Aorta (tissue), 5 donors: ENCODE measurements at regions not wholly inside any gene's neighbourhood (a gene's known extent, or its start where the extent isn't known, plus 50 kb on each side); places are given as distances from the start of the nearest gene placed in this dataset.

Experiments
- ATAC-seq: fragments of 200-7000 bp; cut with Tn5 transposase; one replicate; pipeline ENCODE4 v1.9.1; 2022; ENCODE audit warnings: moderate library complexity; ENCODE audit not compliant: low FRiP score
- DNase-seq, 2 donors: peaks; one replicate each; pipeline ENCODE4 v3.0.0-alpha.2; 2020
- H3K27ac ChIP-seq, 2 donors: one replicate each; pipeline ENCODE4 v1.5.1; 2013; ENCODE audit warnings: low read length in 2 of 2, mild to moderate bottlenecking in 2 of 2, moderate library complexity in 2 of 2, control low read depth in 1 of 2, inconsistent platforms in 1 of 2, low read depth in 1 of 2
- H3K27me3 ChIP-seq, 2 donors: one replicate each; pipeline ENCODE4 v1.6.1; 2013; ENCODE audit warnings: control low read depth in 1 of 2, low read length in 1 of 2, mild to moderate bottlenecking in 1 of 2, moderate library complexity in 1 of 2; ENCODE audit not compliant: insufficient read depth in 2 of 2, control insufficient read depth in 1 of 2
- H3K36me3 ChIP-seq, 2 donors: one replicate each; pipeline ENCODE4 v1.6.1; 2013; ENCODE audit warnings: control low read depth in 1 of 2, low read length in 1 of 2, mild to moderate bottlenecking in 1 of 2; ENCODE audit not compliant: insufficient read depth in 2 of 2, control insufficient read depth in 1 of 2
- H3K4me1 ChIP-seq, 2 donors: one replicate each; pipeline ENCODE4 v1.6.1; 2013; ENCODE audit warnings: low read length in 2 of 2, control low read depth in 1 of 2, mild to moderate bottlenecking in 1 of 2, moderate library complexity in 1 of 2; ENCODE audit not compliant: insufficient read depth in 2 of 2, control insufficient read depth in 1 of 2
- H3K4me3 ChIP-seq, 2 donors: one replicate each; pipeline ENCODE4 v1.5.1; 2013; ENCODE audit warnings: low read length in 2 of 2, control low read depth in 1 of 2, mild to moderate bottlenecking in 1 of 2
- H3K9me3 ChIP-seq: one replicate; pipeline ENCODE4 v1.6.1; 2013; ENCODE audit warnings: mild to moderate bottlenecking, low read length; ENCODE audit not compliant: control insufficient read depth
- WGBS, 2 donors: extraction: QIAGEN DNeasy Blood & Tissue Kit; methylation state at CpG; one replicate each; pipeline ENCODE4 v1.1.7; 2013; 5-methylcytosine and 5-hydroxymethylcytosine counted together
- intact Hi-C, 2 donors: fragments of 100-400 bp; cut with DNase I; formaldehyde crosslinking; loops; one replicate each; pipeline versions ENCODE4 v1.14.2 to v1.15.0; 2022
- donor health status: healthy with polysubstance abuse.
- donor health status: Bipolar disorder and iron deficiency.
- donor health status: DM: no; HTN: no; CAD: no.
- donor health status: DM: no; HTN: no; CAD: no.
- donor health status: DM: yes; HTN: yes; CAD: no.

GRCh38 chrX:36583674-36584073 is 424.5 kb upstream of the FAM47C start:
- intact Hi-C loops: no loop called here
- H3K4me1 ChIP-seq: no peaks in the 10 kb centered on the region
- no peak for DNase-seq
- no peak for ATAC-seq
- H3K4me3 ChIP-seq: no peak overlapping the region
- H3K27me3 ChIP-seq: no peaks in the 10 kb centered on the region
- H3K9me3 ChIP-seq: no peaks in the 10 kb centered on the region
- no peak overlapping the region for H3K27ac ChIP-seq
- H3K36me3 ChIP-seq: no peaks in the 10 kb centered on the region
- WGBS, 2 donors: 75 to 93% methylated on average over 6 of the region's 6 CpGs

GRCh38 chrX:36609616-36610585 is 398.3 kb upstream of the FAM47C start:
- H3K27ac ChIP-seq: no peak overlapping the region
- DNase-seq (no peak), ATAC-seq (no peak)
- no peak overlapping the region for H3K4me3 ChIP-seq
- H3K27me3 ChIP-seq: no peaks in the 10 kb centered on the region
- no peaks in the 10 kb centered on the region for H3K4me1 ChIP-seq
- intact Hi-C loops: no loop called here
- H3K36me3 ChIP-seq: no peaks in the 10 kb centered on the region
- no peaks in the 10 kb centered on the region for H3K9me3 ChIP-seq
- WGBS, 2 donors: 47 to 48% methylated on average over 4 of the region's 4 CpGs

- Histone ChIP-seq H3K27ac (no peak overlapping the region), H3K36me3 (no peaks in the 10 kb centered on the region), H3K4me1 (no peaks in the 10 kb centered on the region), H3K4me3 (no peak overlapping the region), H3K27me3 (no peaks in the 10 kb centered on the region), H3K9me3 (no peaks in the 10 kb centered on the region)
- 50 to 74% methylated on average over 2 of the region's 2 CpGs for WGBS, 2 donors
- DNase-seq: no peak
- intact Hi-C loops: no loop called here
- no peak for ATAC-seq
Measured at GRCh38 chrX:36626898-36627297, 381.3 kb upstream of the FAM47C start.

- ATAC-seq (no peak), DNase-seq (no peak)
- Histone ChIP-seq H3K4me3 (no peak overlapping the region), H3K27me3 (no peaks in the 10 kb centered on the region), H3K4me1 (no peaks in the 10 kb centered on the region), H3K27ac (no peak overlapping the region), H3K36me3 (no peaks in the 10 kb centered on the region), H3K9me3 (no peaks in the 10 kb centered on the region)
- intact Hi-C loops: no loop called here
- WGBS, 2 donors: 71 to 87% methylated on average over 4 of the region's 4 CpGs
Measured at GRCh38 chrX:36640232-36640631, 367.9 kb upstream of the FAM47C start.

GRCh38 chrX:36642052-36642451 is 366.1 kb upstream of the FAM47C start:
- ATAC-seq (no peak), DNase-seq (no peak)
- H3K9me3 ChIP-seq: no peaks in the 10 kb centered on the region
- no peaks in the 10 kb centered on the region for H3K36me3 ChIP-seq
- H3K27me3 ChIP-seq: no peaks in the 10 kb centered on the region
- intact Hi-C loops: no loop called here
- 45 to 62% methylated on average over 3 of the region's 3 CpGs for WGBS, 2 donors
- H3K4me3 ChIP-seq: no peak overlapping the region
- no peaks in the 10 kb centered on the region for H3K4me1 ChIP-seq
- H3K27ac ChIP-seq: no peak overlapping the region

- ATAC-seq: no peak
- Histone ChIP-seq H3K27me3 (no peaks in the 10 kb centered on the region), H3K27ac (no peak overlapping the region), H3K36me3 (no peaks in the 10 kb centered on the region), H3K9me3 (no peaks in the 10 kb centered on the region), H3K4me3 (no peak overlapping the region), H3K4me1 (no peaks in the 10 kb centered on the region)
- intact Hi-C loops: no loop called here
- 67 to 80% methylated on average over 3 of the region's 3 CpGs for WGBS, 2 donors
- DNase-seq: no peak
Measured at GRCh38 chrX:36650622-36651021, 357.5 kb upstream of the FAM47C start.

- H3K4me3 ChIP-seq: no peak overlapping the region
- no peak overlapping the region for H3K27ac ChIP-seq
- H3K9me3 ChIP-seq: no peaks in the 10 kb centered on the region
- DNase-seq (no peak), ATAC-seq (no peak)
- intact Hi-C loops: no loop called here
- H3K36me3 ChIP-seq: no peaks in the 10 kb centered on the region
- no peaks in the 10 kb centered on the region for H3K27me3 ChIP-seq
- peaks cover 0 to 2% of the 10 kb centered on the region in 2 donors for H3K4me1 ChIP-seq
- 5 to 26% methylated on average over 1 of the region's 1 CpG for WGBS, 2 donors
Measured at GRCh38 chrX:36683507-36683906, 324.7 kb upstream of the FAM47C start.

GRCh38 chrX:36684053-36684452 is 324.1 kb upstream of the FAM47C start:
- DNase-seq: no peak
- no peak overlapping the region for H3K27ac ChIP-seq
- intact Hi-C loops: no loop called here
- ATAC-seq: no peak
- no peaks in the 10 kb centered on the region for H3K36me3 ChIP-seq
- H3K27me3 ChIP-seq: no peaks in the 10 kb centered on the region
- no peaks in the 10 kb centered on the region for H3K9me3 ChIP-seq
- H3K4me3 ChIP-seq: no peak overlapping the region
- peaks cover 0 to 2% of the 10 kb centered on the region in 2 donors for H3K4me1 ChIP-seq

- Histone ChIP-seq H3K27me3 (no peaks in the 10 kb centered on the region), H3K4me3 (no peak overlapping the region), H3K4me1 (no peaks in the 10 kb centered on the region), H3K9me3 (no peaks in the 10 kb centered on the region), H3K36me3 (no peaks in the 10 kb centered on the region), H3K27ac (no peak overlapping the region)
- no peak for ATAC-seq
- DNase-seq: no peak
- intact Hi-C loops: no loop called here
- WGBS, 2 donors: 68 to 86% methylated on average over 3 of the region's 3 CpGs
Measured at GRCh38 chrX:36721990-36722389, 286.2 kb upstream of the FAM47C start.
